MCF 10A (cell line): ENCODE measurements at regions not wholly inside any gene's neighbourhood (a gene's known extent, or its start where the extent isn't known, plus 50 kb on each side); places are given as distances from the start of the nearest gene placed in this dataset.
A peak's percentile ranks its signal among the peaks of the same experiment; 100 is the strongest.

Experiments
- BruUV-seq: library from RNA; stranded (reverse); fragments of 400-500 nt; replicated peaks from 2 replicates; lab custom pipeline; 2021; lab: Mats Ljungman, UMichigan
- CTCF ChIA-PET: fragments of 300-600 bp; sonication (Branson Sonifier 250); formaldehyde crosslinking; extraction: SDS; loops from one replicate; lab custom pipeline; 2021; ENCODE audit warnings: antibody characterized with exemption, inconsistent platforms; lab: Yijun Ruan, JAX
- POLR2A ChIA-PET: fragments of 300-600, 350-650 bp; sonication (Branson Sonifier 250); formaldehyde crosslinking; extraction: SDS; loops from one replicate; lab custom pipeline; 2020; ENCODE audit warnings: antibody characterized with exemption, inconsistent platforms; lab: Yijun Ruan, JAX
- DNase-seq: peaks from one replicate; pipeline ENCODE4 v3.0.0-alpha.2; 2018; ENCODE audit not compliant: unreplicated experiment
- H3K27ac Mint-ChIP-seq: one replicate; pipeline ENCODE4 v1.8.0; 2022; ENCODE audit warnings: mild to moderate bottlenecking, low read depth, mixed read lengths; ENCODE audit not compliant: unreplicated experiment
- H3K27me3 Mint-ChIP-seq: one replicate; pipeline ENCODE4 v1.8.0; 2022; ENCODE audit warnings: mixed read lengths; ENCODE audit not compliant: insufficient read depth, unreplicated experiment
- H3K36me3 Mint-ChIP-seq: one replicate; pipeline ENCODE4 v1.8.0; 2022; ENCODE audit warnings: mild to moderate bottlenecking, moderate library complexity, mixed read lengths; ENCODE audit not compliant: insufficient read depth, unreplicated experiment
- H3K4me1 Mint-ChIP-seq: one replicate; pipeline ENCODE4 v1.8.0; 2022; ENCODE audit warnings: mixed read lengths; ENCODE audit not compliant: insufficient read depth, unreplicated experiment
- H3K4me3 Mint-ChIP-seq: one replicate; pipeline ENCODE4 v1.8.0; 2022; ENCODE audit warnings: mild to moderate bottlenecking, moderate library complexity, mixed read lengths; ENCODE audit not compliant: unreplicated experiment
- H3K9me3 Mint-ChIP-seq: one replicate; pipeline ENCODE4 v1.8.0; 2022; ENCODE audit warnings: mixed read lengths; ENCODE audit not compliant: unreplicated experiment
- CTCF ChIP-seq: fragments of 200-600 bp; IDR thresholded peaks from one replicate; pipeline ENCODE4 v1.8.0; 2022; ENCODE audit warnings: antibody characterized with exemption, mild to moderate bottlenecking; ENCODE audit not compliant: unreplicated experiment
- intact Hi-C: fragments of 100-400 bp; cut with micrococcal nuclease; formaldehyde crosslinking; loops from 2 replicates; pipeline ENCODE4 v1.14.1; 2022

- H3K4me1 Mint-ChIP-seq = peaks cover 17% of the 10 kb centered on the region
- ChIA-PET CTCF (interaction anchor here (1.7 kb wide), 1 partner anchor 44 kb away, joined by 9 read pairs; no protein-coding TSS in a partner anchor), POLR2A (interaction anchor here (0.6 to 10.6 kb wide), 10 partner anchors 9 to 345 kb away, joined by 4 to 253 read pairs (median 74); a partner anchor contains a TSS)
- H3K9me3 Mint-ChIP-seq = no peaks in the 10 kb centered on the region
- no peak for DNase-seq
- intact Hi-C loops = loop anchor here (2.0 kb wide), 1 partner anchor 45 kb away; a partner anchor contains a TSS
- BruUV-seq = no TSS peak
- no peak overlapping the region for H3K27ac Mint-ChIP-seq
- peaks cover 6% of the 10 kb centered on the region for H3K36me3 Mint-ChIP-seq
- no peak for TF ChIP-seq CTCF
- no peak overlapping the region for H3K4me3 Mint-ChIP-seq
- H3K27me3 Mint-ChIP-seq = no peaks in the 10 kb centered on the region
Measured at GRCh38 chr6:26225848-26226578, 138.8 kb downstream of the HFE start.

GRCh38 chr6:26226579-26226967 lies 138.4 kb upstream of the BTN3A2 start:
- CTCF ChIA-PET = interaction anchor here (1.7 kb wide), 1 partner anchor 43 kb away, joined by 9 read pairs; no protein-coding TSS in a partner anchor
- TF ChIP-seq CTCF = no peak
- intact Hi-C loops = no loop called here
- Mint-ChIP-seq H3K4me3 (no peak overlapping the region), H3K9me3 (no peaks in the 10 kb centered on the region), H3K36me3 (peaks cover 6% of the 10 kb centered on the region), H3K4me1 (peaks cover 21% of the 10 kb centered on the region), H3K27me3 (no peaks in the 10 kb centered on the region), H3K27ac (no peak overlapping the region)
- no peak for DNase-seq
- BruUV-seq = no TSS peak
- POLR2A ChIA-PET = interaction anchor here (0.7 to 10.6 kb wide), 10 partner anchors 8 to 1589 kb away, joined by 3 to 253 read pairs (median 43); a partner anchor contains a TSS

- CTCF ChIA-PET = no interaction called here
Measured at GRCh38 chr6:26230351-26230750, 134.6 kb upstream of the BTN3A2 start.

More at GRCh38 chr6:26230351-26230750, 134.6 kb upstream of the BTN3A2 start:
- H3K27me3 Mint-ChIP-seq = no peaks in the 10 kb centered on the region
- H3K36me3 Mint-ChIP-seq = peaks cover 17% of the 10 kb centered on the region
- DNase-seq = peak; percentile 77
- POLR2A ChIA-PET = interaction anchor here (1.0 to 2.2 kb wide), 8 partner anchors 10 to 55 kb away, joined by 3 to 15 read pairs (median 4); a partner anchor contains a TSS
- H3K4me3 Mint-ChIP-seq = no peak overlapping the region
- no peak for TF ChIP-seq CTCF
- H3K9me3 Mint-ChIP-seq = no peaks in the 10 kb centered on the region
- intact Hi-C loops = no loop called here
- no TSS peak for BruUV-seq
- no peak overlapping the region for H3K27ac Mint-ChIP-seq
- H3K4me1 Mint-ChIP-seq = peaks cover 29% of the 10 kb centered on the region
